ENCODE measurements at regions not wholly inside any gene's neighbourhood (a gene's known extent, or its start where the extent isn't known, plus 50 kb on each side); places are given as distances from the start of the nearest gene placed in this dataset.

DNA sequence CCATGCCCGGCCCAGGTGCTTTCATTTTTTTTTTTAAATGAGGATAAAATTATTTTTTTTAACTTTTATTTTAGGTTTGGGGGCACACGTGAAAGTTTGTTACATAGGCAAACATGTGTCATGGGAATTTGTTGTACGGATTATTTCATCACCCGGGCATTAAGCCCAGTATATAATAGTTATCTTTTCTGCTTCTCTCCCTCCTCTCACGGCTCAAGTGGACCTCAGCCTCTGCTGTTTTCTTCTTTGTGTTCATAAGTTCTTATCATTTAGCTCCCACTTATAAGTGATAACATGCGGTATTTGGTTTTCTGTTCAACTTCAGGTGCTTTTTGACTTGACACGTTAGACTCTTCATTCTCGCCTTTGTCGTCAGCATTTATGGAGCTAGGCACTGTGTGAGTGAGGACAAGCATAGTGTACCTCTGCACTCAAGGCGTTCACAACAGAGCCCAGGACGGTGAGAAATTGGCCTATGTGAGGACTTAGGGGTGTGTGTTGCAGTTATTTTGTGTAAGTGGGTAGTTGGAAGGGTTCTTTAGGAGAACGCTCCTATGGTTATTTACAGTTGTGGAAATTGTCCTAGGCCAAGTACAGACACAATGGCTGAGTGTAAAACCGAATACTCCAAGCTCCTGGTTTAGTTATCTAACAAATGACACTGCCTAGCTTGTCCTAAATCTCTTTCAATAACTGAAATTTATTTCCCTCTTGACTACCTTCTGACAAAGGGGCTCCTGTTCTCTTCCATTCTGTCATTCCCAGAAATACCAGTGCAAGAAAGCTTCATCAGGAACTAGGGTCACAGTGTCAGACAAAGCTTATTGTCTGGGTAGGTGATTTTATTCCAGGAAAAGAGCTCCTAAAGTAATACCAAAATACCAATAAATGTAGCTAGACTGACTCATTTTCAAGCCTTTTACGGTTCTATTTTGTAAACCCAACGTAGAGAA is 200.5 kb upstream of the PRICKLE1 start:
- intact Hi-C loops (cut with DNase I): no loop called here
- H3K27ac ChIP-seq: no peak overlapping the region

GRCh38 chr12:42786400-42787148 is 197.0 kb upstream of the PRICKLE1 start:
- Histone ChIP-seq H3K4me1 (no peaks in the 10 kb centered on the region), H3K36me3 (no peaks in the 10 kb centered on the region), H3K9me3 (no peaks in the 10 kb centered on the region), H3K4me3 (replicated peaks in 1 of 3) (no peak overlapping the region), H3K27ac (no peak overlapping the region), H3K27me3 (no peaks in the 10 kb centered on the region)
- TF ChIP-seq POLR2A (IDR thresholded peaks at IDR 0.05) (no peak), CTCF (IDR thresholded peaks at IDR 0.05) (no peak)
- intact Hi-C loops (cut with DNase I): no loop called here
- 58 to 61% methylated on average over 5 of the region's 5 CpGs for WGBS, 2 donors
- no peak for DNase-seq

More for the DNA sequence above, 200.5 kb upstream of the PRICKLE1 start:
- no peak for DNase-seq
- H3K36me3 ChIP-seq: no peaks in the 10 kb centered on the region
- no peaks in the 10 kb centered on the region for H3K9me3 ChIP-seq
- no peaks in the 10 kb centered on the region for H3K27me3 ChIP-seq
- no peak overlapping the region for H3K4me3 ChIP-seq (replicated peaks in 1 of 3)
- WGBS, 2 donors: 76 to 79% methylated on average over 15 of the region's 15 CpGs
- TF ChIP-seq POLR2A (IDR thresholded peaks at IDR 0.05): no peak
- TF ChIP-seq CTCF (IDR thresholded peaks at IDR 0.05): no peak
- no peaks in the 10 kb centered on the region for H3K4me1 ChIP-seq

GRCh38 chr12:42785944-42786343 is 196.4 kb upstream of the PRICKLE1 start:
- no peak overlapping the region for H3K27ac ChIP-seq
- H3K36me3 ChIP-seq: no peaks in the 10 kb centered on the region
- WGBS, 2 donors: 79 to 89% methylated on average over 2 of the region's 2 CpGs
- H3K27me3 ChIP-seq: no peaks in the 10 kb centered on the region
- TF ChIP-seq POLR2A (IDR thresholded peaks at IDR 0.05) (no peak), CTCF (IDR thresholded peaks at IDR 0.05) (no peak)
- no peaks in the 10 kb centered on the region for H3K9me3 ChIP-seq
- H3K4me3 ChIP-seq (replicated peaks in 1 of 3): no peak overlapping the region
- H3K4me1 ChIP-seq: no peaks in the 10 kb centered on the region
- DNase-seq: no peak
- intact Hi-C loops (cut with DNase I): no loop called here

GRCh38 chr12:42780671-42781070 is 191.1 kb upstream of the PRICKLE1 start:
- Histone ChIP-seq H3K9me3 (no peaks in the 10 kb centered on the region), H3K36me3 (no peaks in the 10 kb centered on the region), H3K4me1 (no peaks in the 10 kb centered on the region), H3K27ac (no peak overlapping the region), H3K27me3 (no peaks in the 10 kb centered on the region), H3K4me3 (replicated peaks in 1 of 3) (no peak overlapping the region)
- intact Hi-C loops (cut with DNase I): no loop called here
- DNase-seq: no peak
- TF ChIP-seq CTCF (IDR thresholded peaks at IDR 0.05) (no peak), POLR2A (IDR thresholded peaks at IDR 0.05) (no peak)
- WGBS, 2 donors: 62 to 68% methylated on average over 1 of the region's 1 CpG
